ENCODE measurements at regions not wholly inside any gene's neighbourhood (a gene's known extent, or its start where the extent isn't known, plus 50 kb on each side); places are given as distances from the start of the nearest gene placed in this dataset.

DNA sequence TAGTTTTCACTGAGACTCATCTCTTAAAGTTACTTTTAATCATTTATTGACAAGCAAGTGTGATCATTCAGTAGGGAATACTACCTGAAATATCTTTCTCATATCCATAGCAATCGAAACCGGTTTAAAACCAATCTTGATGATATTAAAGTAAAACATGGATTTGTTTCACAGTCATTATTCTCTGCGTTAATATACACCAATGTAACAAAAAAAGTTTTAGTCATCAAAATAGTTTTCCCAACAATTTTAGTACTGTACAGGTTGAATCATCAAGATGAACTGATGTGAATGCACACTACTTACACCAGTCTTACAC, 137.0 kb upstream of the KRAS start:
- TF ChIP-seq CTCF (IDR thresholded peaks at IDR 0.05) (no peak), POLR2A (IDR thresholded peaks at IDR 0.05) (no peak)
- Histone ChIP-seq H3K9me3 (no peaks in the 10 kb centered on the region), H3K36me3 (no peaks in the 10 kb centered on the region), H3K27me3 (no peaks in the 10 kb centered on the region), H3K27ac (no peak overlapping the region), H3K4me3 (no peak overlapping the region), H3K4me1 (peaks cover 0 to 31% (median 3%) of the 10 kb centered on the region in 4 donors)
- no peak for DNase-seq

- no peak for TF ChIP-seq POLR2A (IDR thresholded peaks at IDR 0.05)
- TF ChIP-seq CTCF (IDR thresholded peaks at IDR 0.05) = peak; percentile 73 to 91 (median 85)
- DNase-seq = peak; percentile 68 to 92 (median 77)
- Histone ChIP-seq H3K4me1 (peaks cover 0 to 31% (median 3%) of the 10 kb centered on the region in 4 donors), H3K9me3 (no peaks in the 10 kb centered on the region), H3K27ac (peak overlapping the region; percentile 88 to 100 (median 98)), H3K36me3 (no peaks in the 10 kb centered on the region), H3K4me3 (peak overlapping the region; percentile 46 to 82 (median 62)), H3K27me3 (no peaks in the 10 kb centered on the region)
Measured at GRCh38 chr12:25386831-25387731, 136.4 kb upstream of the KRAS start.

DNA sequence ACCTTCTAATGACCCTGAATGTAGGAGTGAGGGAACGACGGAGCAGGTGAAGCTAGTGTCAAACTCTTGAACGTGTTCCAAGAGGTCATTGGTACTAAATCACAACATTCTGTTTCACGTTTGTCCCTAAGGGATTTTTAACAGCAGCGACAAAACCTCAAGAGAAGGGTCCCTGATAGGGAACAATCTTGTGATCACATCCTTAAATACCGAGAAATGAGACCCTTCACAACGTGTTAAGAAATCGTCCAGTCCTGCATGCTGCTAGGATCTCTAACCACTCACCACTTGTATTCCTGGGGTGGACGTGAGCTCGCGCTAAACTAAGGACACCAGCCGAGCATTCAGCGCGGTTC, 134.1 kb upstream of the KRAS start:
- H3K4me3 ChIP-seq = peak overlapping the region; percentile 53 to 82 (median 62)
- DNase-seq = no peak
- peaks cover 0 to 31% (median 3%) of the 10 kb centered on the region in 4 donors for H3K4me1 ChIP-seq
- H3K27ac ChIP-seq = peak overlapping the region; percentile 88 to 100 (median 98)
- H3K9me3 ChIP-seq = no peaks in the 10 kb centered on the region
- H3K36me3 ChIP-seq = no peaks in the 10 kb centered on the region
- TF ChIP-seq POLR2A (IDR thresholded peaks at IDR 0.05) (no peak), CTCF (IDR thresholded peaks at IDR 0.05) (no peak)
- H3K27me3 ChIP-seq = no peaks in the 10 kb centered on the region

DNA sequence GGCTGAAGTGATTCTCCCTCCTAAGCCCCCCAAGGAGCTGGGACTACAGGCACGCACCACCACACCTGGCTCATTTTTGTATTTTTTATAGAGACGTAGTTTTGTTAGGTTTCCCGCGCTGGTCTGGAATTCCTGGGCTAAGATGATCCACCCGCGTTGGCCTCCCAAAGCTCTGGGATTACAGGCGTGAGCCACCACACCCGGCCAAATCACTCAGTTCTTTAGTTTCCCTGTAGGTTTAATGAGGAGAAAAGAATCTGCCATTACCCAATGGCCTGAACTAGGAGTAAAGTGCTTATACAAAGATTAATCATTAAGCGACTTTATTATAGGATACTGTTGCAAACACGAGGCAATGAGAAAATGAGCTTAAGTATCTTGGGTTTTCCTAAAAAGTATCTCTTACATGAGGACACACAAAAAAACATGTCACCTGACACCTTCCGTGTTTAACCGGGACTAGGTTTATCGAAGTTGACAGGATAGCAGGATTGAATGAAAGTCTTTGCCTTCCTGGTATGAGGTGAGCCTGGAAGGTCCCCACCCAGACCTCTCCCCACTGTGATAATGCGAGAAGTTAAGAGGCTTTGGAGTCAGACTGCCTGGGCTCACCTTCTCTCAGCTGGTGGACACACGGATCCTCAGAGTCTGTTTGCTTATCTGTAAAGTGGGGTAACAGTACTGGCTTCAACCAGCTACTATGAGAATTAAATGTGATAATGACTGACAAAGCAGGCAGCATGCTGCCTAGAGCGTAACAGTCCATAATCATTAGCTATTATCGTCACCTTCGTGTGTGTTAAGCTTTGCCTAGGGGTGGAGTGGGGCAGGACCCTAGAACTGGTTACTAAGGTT, 133.5 kb upstream of the KRAS start:
- DNase-seq = peak in 1 of 3 donors; percentile 58
- TF ChIP-seq POLR2A (IDR thresholded peaks at IDR 0.05) (no peak), CTCF (IDR thresholded peaks at IDR 0.05) (peak in 1 of 6 experiments; percentile 15)
- Histone ChIP-seq H3K36me3 (no peaks in the 10 kb centered on the region), H3K27ac (peak overlapping the region; percentile 88 to 100 (median 98)), H3K27me3 (no peaks in the 10 kb centered on the region), H3K4me3 (peak overlapping the region in 2 of 4 donors; percentile 54 to 82), H3K4me1 (peaks cover 0 to 31% (median 3%) of the 10 kb centered on the region in 4 donors), H3K9me3 (no peaks in the 10 kb centered on the region)

GRCh38 chr12:25382311-25383106, 131.8 kb upstream of the KRAS start:
- H3K36me3 ChIP-seq = no peaks in the 10 kb centered on the region
- no peak for DNase-seq

More at GRCh38 chr12:25382311-25383106, 131.8 kb upstream of the KRAS start:
- Histone ChIP-seq H3K4me1 (peaks cover 0 to 20% (median 3%) of the 10 kb centered on the region in 4 donors), H3K27me3 (no peaks in the 10 kb centered on the region), H3K9me3 (no peaks in the 10 kb centered on the region), H3K27ac (no peak overlapping the region), H3K4me3 (no peak overlapping the region)
- TF ChIP-seq CTCF (IDR thresholded peaks at IDR 0.05) (no peak), POLR2A (IDR thresholded peaks at IDR 0.05) (no peak)
